Right atrium auricular region (tissue), 2 donors: ENCODE measurements at regions not wholly inside any gene's neighbourhood (a gene's known extent, or its start where the extent isn't known, plus 50 kb on each side); places are given as distances from the start of the nearest gene placed in this dataset.

Source experiments
- DNase-seq: peaks from one replicate; pipeline ENCODE4 v3.0.0-alpha.2; 2019; ENCODE audit warnings: low spot score
- H3K27ac ChIP-seq, 2 donors: fragments of 200-600 bp; sonication (generic); 1 replicate in 1 of 2; 2 replicates in 1 of 2; pipeline ENCODE4 v1.5.1; 2016 to 2019
- H3K27me3 ChIP-seq, 2 donors: fragments of 200-600 bp; sonication (generic); one replicate each; pipeline versions ENCODE4 v1.5.1 to v1.6.0; 2017 to 2019
- H3K36me3 ChIP-seq: fragments of 200-600 bp; sonication (generic); one replicate; pipeline ENCODE4 v1.5.1; 2016
- H3K4me1 ChIP-seq, 2 donors: fragments of 200-600 bp; sonication (generic); one replicate each; pipeline versions ENCODE4 v1.5.1 to v1.6.0; 2017 to 2019
- H3K4me3 ChIP-seq, 2 donors: fragments of 200-600 bp; sonication (generic); 1 replicate in 1 of 2; 2 replicates in 1 of 2; pipeline ENCODE4 v1.5.1; 2017 to 2019; ENCODE audit warnings: mild to moderate bottlenecking in 1 of 2, moderate library complexity in 1 of 2
- H3K9me3 ChIP-seq, 2 donors: fragments of 200-600 bp; sonication (generic); one replicate each; pipeline ENCODE4 v1.5.1; 2019
- CTCF ChIP-seq, 2 donors: fragments of 200-600 bp; sonication (generic); IDR thresholded peaks; one replicate each; pipeline ENCODE4 v1.5.1; 2019; ENCODE audit warnings: antibody characterized with exemption in 2 of 2

- no peak for DNase-seq
- TF ChIP-seq CTCF (IDR thresholded peaks at IDR 0.05), result no peak
- Histone ChIP-seq H3K36me3 (no peaks in the 10 kb centered on the region), H3K27ac (no peak overlapping the region), H3K9me3 (no peaks in the 10 kb centered on the region), H3K27me3 (no peaks in the 10 kb centered on the region), H3K4me1 (no peaks in the 10 kb centered on the region), H3K4me3 (no peak overlapping the region)
Observed at GRCh38 chr11:80987171-80987570, 1546.3 kb upstream of the TENM4 start.

- Histone ChIP-seq H3K27ac (no peak overlapping the region), H3K4me3 (no peak overlapping the region), H3K4me1 (no peaks in the 10 kb centered on the region), H3K36me3 (no peaks in the 10 kb centered on the region), H3K9me3 (no peaks in the 10 kb centered on the region), H3K27me3 (no peaks in the 10 kb centered on the region)
- no peak for DNase-seq
- no peak for TF ChIP-seq CTCF (IDR thresholded peaks at IDR 0.05)
Observed at GRCh38 chr11:80986421-80987074, 1545.7 kb upstream of the TENM4 start.

GRCh38 chr11:80980227-80980626, 1539.4 kb upstream of the TENM4 start:
- Histone ChIP-seq H3K4me1 (no peaks in the 10 kb centered on the region), H3K27me3 (no peaks in the 10 kb centered on the region), H3K36me3 (no peaks in the 10 kb centered on the region), H3K4me3 (no peak overlapping the region), H3K9me3 (no peaks in the 10 kb centered on the region), H3K27ac (no peak overlapping the region)
- DNase-seq, result no peak
- no peak for TF ChIP-seq CTCF (IDR thresholded peaks at IDR 0.05)

GRCh38 chr11:80973786-80974185, 1533.0 kb upstream of the TENM4 start:
- H3K4me3 ChIP-seq, result no peak overlapping the region

GRCh38 chr11:80970037-80970436, 1529.2 kb upstream of the TENM4 start:
- no peaks in the 10 kb centered on the region for H3K36me3 ChIP-seq
- H3K4me1 ChIP-seq, result no peaks in the 10 kb centered on the region
- no peak overlapping the region for H3K27ac ChIP-seq
- H3K9me3 ChIP-seq, result no peaks in the 10 kb centered on the region
- no peak for DNase-seq
- no peak overlapping the region for H3K4me3 ChIP-seq
- TF ChIP-seq CTCF (IDR thresholded peaks at IDR 0.05), result no peak
- no peaks in the 10 kb centered on the region for H3K27me3 ChIP-seq

More at GRCh38 chr11:80973786-80974185, 1533.0 kb upstream of the TENM4 start:
- no peak for DNase-seq
- H3K27ac ChIP-seq, result no peak overlapping the region
- no peak for TF ChIP-seq CTCF (IDR thresholded peaks at IDR 0.05)
- no peaks in the 10 kb centered on the region for H3K27me3 ChIP-seq
- no peaks in the 10 kb centered on the region for H3K9me3 ChIP-seq
- no peaks in the 10 kb centered on the region for H3K36me3 ChIP-seq
- H3K4me1 ChIP-seq, result no peaks in the 10 kb centered on the region

GRCh38 chr11:80967649-80968048, 1526.8 kb upstream of the TENM4 start:
- TF ChIP-seq CTCF (IDR thresholded peaks at IDR 0.05), result no peak
- Histone ChIP-seq H3K27me3 (no peaks in the 10 kb centered on the region), H3K36me3 (no peaks in the 10 kb centered on the region), H3K9me3 (no peaks in the 10 kb centered on the region), H3K4me1 (no peaks in the 10 kb centered on the region), H3K4me3 (no peak overlapping the region), H3K27ac (no peak overlapping the region)
- no peak for DNase-seq
